ENCODE measurements at regions not wholly inside any gene's neighbourhood (a gene's known extent, or its start where the extent isn't known, plus 50 kb on each side); places are given as distances from the start of the nearest gene placed in this dataset.
"Not testable (repeated sequence)": the region's sequence is repeated elsewhere in the genome, so short reads cannot be mapped to it uniquely, and the experiment has no call there.

- Histone ChIP-seq H3K27ac (ENCODE audit: low read depth, low read length) (peak overlapping the region; percentile 17), H3K9me3 (ENCODE audit: control insufficient read depth, insufficient read depth, low read length) (peaks cover 2% of the 10 kb centered on the region)
Observed at GRCh38 chr7:152522571-152523067, 86.8 kb upstream of the KMT2C start.

GRCh38 chr7:152521420-152522337, 85.9 kb upstream of the KMT2C start:
- H3K27ac ChIP-seq (ENCODE audit: low read depth, low read length), result no peak overlapping the region
- H3K27me3 ChIP-seq (ENCODE audit: control insufficient read depth, insufficient read depth, low read length), result no peaks in the 10 kb centered on the region
- WGBS (ENCODE audit: insufficient coverage), result 72% methylated on average over 9 of the region's 11 CpGs
- H3K4me3 ChIP-seq (ENCODE audit: low read depth, low read length), result no peak overlapping the region
- H3K4me1 ChIP-seq (ENCODE audit: control insufficient read depth, insufficient read depth, low read length), result peaks cover 36% of the 10 kb centered on the region
- no peak for DNase-seq (ENCODE audit: low read depth in 4 of 6, low spot score in 6 of 6)
- peaks cover 2% of the 10 kb centered on the region for H3K9me3 ChIP-seq (ENCODE audit: control insufficient read depth, insufficient read depth, low read length)
- no peaks in the 10 kb centered on the region for H3K36me3 ChIP-seq (ENCODE audit: control insufficient read depth, insufficient read depth, low read length)

More at GRCh38 chr7:152522571-152523067, 86.8 kb upstream of the KMT2C start:
- Histone ChIP-seq H3K4me3 (ENCODE audit: low read depth, low read length) (peak overlapping the region; percentile 18), H3K27me3 (ENCODE audit: control insufficient read depth, insufficient read depth, low read length) (no peaks in the 10 kb centered on the region), H3K36me3 (ENCODE audit: control insufficient read depth, insufficient read depth, low read length) (no peaks in the 10 kb centered on the region), H3K4me1 (ENCODE audit: control insufficient read depth, insufficient read depth, low read length) (peaks cover 36% of the 10 kb centered on the region)
- DNase-seq (ENCODE audit: low read depth in 4 of 6, low spot score in 6 of 6), result peak; percentile 57 to 95 (median 70)
- WGBS (ENCODE audit: insufficient coverage), result 11% methylated on average over 7 of the region's 10 CpGs

- H3K36me3 ChIP-seq (ENCODE audit: control insufficient read depth, insufficient read depth, low read length), result no peaks in the 10 kb centered on the region
- no peaks in the 10 kb centered on the region for H3K27me3 ChIP-seq (ENCODE audit: control insufficient read depth, insufficient read depth, low read length)
- DNase-seq (ENCODE audit: low read depth in 4 of 6, low spot score in 6 of 6), result peak in 1 of 6 donors; percentile 23
- peaks cover 36% of the 10 kb centered on the region for H3K4me1 ChIP-seq (ENCODE audit: control insufficient read depth, insufficient read depth, low read length)
- H3K9me3 ChIP-seq (ENCODE audit: control insufficient read depth, insufficient read depth, low read length), result peaks cover 2% of the 10 kb centered on the region
- no peak overlapping the region for H3K4me3 ChIP-seq (ENCODE audit: low read depth, low read length)
- no peak overlapping the region for H3K27ac ChIP-seq (ENCODE audit: low read depth, low read length)
- WGBS (ENCODE audit: insufficient coverage), result 45% methylated on average over 3 of the region's 5 CpGs
Observed at GRCh38 chr7:152520861-152521302, 85.1 kb upstream of the KMT2C start.

- WGBS (ENCODE audit: insufficient coverage), result 100% methylated on average over 1 of the region's 4 CpGs
- no peak overlapping the region for H3K27ac ChIP-seq (ENCODE audit: low read depth, low read length)
Observed at GRCh38 chr7:152519290-152519689, 83.5 kb upstream of the KMT2C start.

GRCh38 chr7:152516216-152516615, 80.4 kb upstream of the KMT2C start:
- 94% methylated on average over 7 of the region's 9 CpGs for WGBS (ENCODE audit: insufficient coverage)
- H3K9me3 ChIP-seq (ENCODE audit: control insufficient read depth, insufficient read depth, low read length), result peaks cover 2% of the 10 kb centered on the region
- no peak overlapping the region for H3K4me3 ChIP-seq (ENCODE audit: low read depth, low read length)
- no peak for DNase-seq (ENCODE audit: low read depth in 4 of 6, low spot score in 6 of 6)
- no peaks in the 10 kb centered on the region for H3K36me3 ChIP-seq (ENCODE audit: control insufficient read depth, insufficient read depth, low read length)
- no peaks in the 10 kb centered on the region for H3K27me3 ChIP-seq (ENCODE audit: control insufficient read depth, insufficient read depth, low read length)
- H3K4me1 ChIP-seq (ENCODE audit: control insufficient read depth, insufficient read depth, low read length), result peaks cover 4% of the 10 kb centered on the region
- H3K27ac ChIP-seq (ENCODE audit: low read depth, low read length), result no peak overlapping the region

More at GRCh38 chr7:152519290-152519689, 83.5 kb upstream of the KMT2C start:
- Histone ChIP-seq H3K4me3 (ENCODE audit: low read depth, low read length) (no peak overlapping the region), H3K4me1 (ENCODE audit: control insufficient read depth, insufficient read depth, low read length) (peaks cover 30% of the 10 kb centered on the region), H3K9me3 (ENCODE audit: control insufficient read depth, insufficient read depth, low read length) (peaks cover 2% of the 10 kb centered on the region), H3K27me3 (ENCODE audit: control insufficient read depth, insufficient read depth, low read length) (no peaks in the 10 kb centered on the region), H3K36me3 (ENCODE audit: control insufficient read depth, insufficient read depth, low read length) (no peaks in the 10 kb centered on the region)
- DNase-seq (ENCODE audit: low read depth in 4 of 6, low spot score in 6 of 6), result no peak

- H3K4me1 ChIP-seq (ENCODE audit: control insufficient read depth, insufficient read depth, low read length); H3K27ac ChIP-seq (ENCODE audit: low read depth, low read length); H3K36me3 ChIP-seq (ENCODE audit: control insufficient read depth, insufficient read depth, low read length); H3K27me3 ChIP-seq (ENCODE audit: control insufficient read depth, insufficient read depth, low read length); DNase-seq (ENCODE audit: low read depth in 4 of 6, low spot score in 6 of 6); H3K4me3 ChIP-seq (ENCODE audit: low read depth, low read length); H3K9me3 ChIP-seq (ENCODE audit: control insufficient read depth, insufficient read depth, low read length): not testable (repeated sequence)
- 92% methylated on average over 23 of the region's 25 CpGs for WGBS (ENCODE audit: insufficient coverage)
Observed at GRCh38 chr7:152515266-152515950, 79.6 kb upstream of the KMT2C start.

GRCh38 chr7:152514771-152515105, 78.9 kb upstream of the KMT2C start:
- no peak overlapping the region for H3K4me3 ChIP-seq (ENCODE audit: low read depth, low read length)
- no peak overlapping the region for H3K27ac ChIP-seq (ENCODE audit: low read depth, low read length)
- no peaks in the 10 kb centered on the region for H3K4me1 ChIP-seq (ENCODE audit: control insufficient read depth, insufficient read depth, low read length)
- no peak for DNase-seq (ENCODE audit: low read depth in 4 of 6, low spot score in 6 of 6)
- H3K27me3 ChIP-seq (ENCODE audit: control insufficient read depth, insufficient read depth, low read length), result no peaks in the 10 kb centered on the region
- WGBS (ENCODE audit: insufficient coverage), result 95% methylated on average over 14 of the region's 14 CpGs
- H3K9me3 ChIP-seq (ENCODE audit: control insufficient read depth, insufficient read depth, low read length), result peaks cover 2% of the 10 kb centered on the region
- H3K36me3 ChIP-seq (ENCODE audit: control insufficient read depth, insufficient read depth, low read length), result no peaks in the 10 kb centered on the region

- 91% methylated on average over 10 of the region's 20 CpGs for WGBS (ENCODE audit: insufficient coverage)
- no peak overlapping the region for H3K4me3 ChIP-seq (ENCODE audit: low read depth, low read length)
- H3K9me3 ChIP-seq (ENCODE audit: control insufficient read depth, insufficient read depth, low read length), result no peaks in the 10 kb centered on the region
- H3K27ac ChIP-seq (ENCODE audit: low read depth, low read length), result no peak overlapping the region
- no peaks in the 10 kb centered on the region for H3K4me1 ChIP-seq (ENCODE audit: control insufficient read depth, insufficient read depth, low read length)
- H3K36me3 ChIP-seq (ENCODE audit: control insufficient read depth, insufficient read depth, low read length), result no peaks in the 10 kb centered on the region
- no peak for DNase-seq (ENCODE audit: low read depth in 4 of 6, low spot score in 6 of 6)
- no peaks in the 10 kb centered on the region for H3K27me3 ChIP-seq (ENCODE audit: control insufficient read depth, insufficient read depth, low read length)
Observed at GRCh38 chr7:152513861-152514770, 78.3 kb upstream of the KMT2C start.

GRCh38 chr7:152512706-152513105, 76.9 kb upstream of the KMT2C start:
- no peaks in the 10 kb centered on the region for H3K4me1 ChIP-seq (ENCODE audit: control insufficient read depth, insufficient read depth, low read length)
- H3K36me3 ChIP-seq (ENCODE audit: control insufficient read depth, insufficient read depth, low read length), result no peaks in the 10 kb centered on the region
- WGBS (ENCODE audit: insufficient coverage), result 67% methylated on average over 1 of the region's 5 CpGs
- no peak for DNase-seq (ENCODE audit: low read depth in 4 of 6, low spot score in 6 of 6)
- no peak overlapping the region for H3K27ac ChIP-seq (ENCODE audit: low read depth, low read length)
- no peak overlapping the region for H3K4me3 ChIP-seq (ENCODE audit: low read depth, low read length)
- H3K27me3 ChIP-seq (ENCODE audit: control insufficient read depth, insufficient read depth, low read length), result no peaks in the 10 kb centered on the region
- no peaks in the 10 kb centered on the region for H3K9me3 ChIP-seq (ENCODE audit: control insufficient read depth, insufficient read depth, low read length)
